Nephron (organoid): ENCODE measurements at regions not wholly inside any gene's neighbourhood (a gene's known extent, or its start where the extent isn't known, plus 50 kb on each side); places are given as distances from the start of the nearest gene placed in this dataset.

Source experiments
- H3K27ac Mint-ChIP-seq, 3 experiments: 2 replicates each; pipeline ENCODE4 v1.8.0; 2020; ENCODE audit warnings: mixed read lengths in 3 of 3, mild to moderate bottlenecking in 2 of 3, moderate library complexity in 1 of 3
- H3K27me3 Mint-ChIP-seq: 2 replicates; pipeline ENCODE4 v1.8.0; 2021; ENCODE audit warnings: low read depth, mild to moderate bottlenecking, moderate library complexity, mixed read lengths
- H3K36me3 Mint-ChIP-seq: 2 replicates; pipeline ENCODE4 v1.8.0; 2020; ENCODE audit warnings: low read depth, mixed read lengths
- H3K4me1 Mint-ChIP-seq: 2 replicates; pipeline ENCODE4 v1.8.0; 2020; ENCODE audit warnings: mixed read lengths
- H3K4me3 Mint-ChIP-seq, 3 experiments: 2 replicates each; pipeline ENCODE4 v1.8.0; 2020; ENCODE audit warnings: mild to moderate bottlenecking in 3 of 3, mixed read lengths in 3 of 3, moderate library complexity in 2 of 3
- H3K9me3 Mint-ChIP-seq: 2 replicates; pipeline ENCODE4 v1.8.0; 2020; ENCODE audit warnings: mixed read lengths
- CTCF ChIP-seq, 3 experiments: fragments of 200-600 bp; sonication (generic); IDR thresholded peaks; one replicate each; pipeline ENCODE4 v1.5.0; 2021; ENCODE audit warnings: antibody characterized with exemption in 3 of 3; ENCODE audit not compliant: unreplicated experiment in 3 of 3

GRCh38 chr7:67602246-67602887 is 605.7 kb downstream of the TYW1 start:
- H3K27me3 Mint-ChIP-seq: peaks cover 21% of the 10 kb centered on the region
- no peaks in the 10 kb centered on the region for H3K36me3 Mint-ChIP-seq
- TF ChIP-seq CTCF (IDR thresholded peaks at IDR 0.05; ENCODE audit: unreplicated experiment in 3 of 3): no peak
- H3K4me3 Mint-ChIP-seq: no peak overlapping the region
- H3K27ac Mint-ChIP-seq: no peak overlapping the region
- peaks cover 4% of the 10 kb centered on the region for H3K9me3 Mint-ChIP-seq
- peaks cover 19% of the 10 kb centered on the region for H3K4me1 Mint-ChIP-seq

GRCh38 chr7:67604461-67605386 is 608.1 kb downstream of the TYW1 start:
- H3K9me3 Mint-ChIP-seq: peaks cover 4% of the 10 kb centered on the region
- H3K4me1 Mint-ChIP-seq: peaks cover 19% of the 10 kb centered on the region
- H3K4me3 Mint-ChIP-seq: no peak overlapping the region
- no peak for TF ChIP-seq CTCF (IDR thresholded peaks at IDR 0.05; ENCODE audit: unreplicated experiment in 3 of 3)
- peaks cover 24% of the 10 kb centered on the region for H3K27me3 Mint-ChIP-seq
- H3K27ac Mint-ChIP-seq: peak overlapping the region; percentile 7 to 33 (median 10)
- H3K36me3 Mint-ChIP-seq: no peaks in the 10 kb centered on the region

- peaks cover 12% of the 10 kb centered on the region for H3K9me3 Mint-ChIP-seq
- H3K36me3 Mint-ChIP-seq: no peaks in the 10 kb centered on the region
- peak in 2 of 3 experiments; percentile 7 to 16 for TF ChIP-seq CTCF (IDR thresholded peaks at IDR 0.05; ENCODE audit: unreplicated experiment in 3 of 3)
- no peak overlapping the region for H3K4me3 Mint-ChIP-seq
- H3K27me3 Mint-ChIP-seq: peaks cover 22% of the 10 kb centered on the region
- H3K4me1 Mint-ChIP-seq: peaks cover 13% of the 10 kb centered on the region
- H3K27ac Mint-ChIP-seq: no peak overlapping the region
Measured at GRCh38 chr7:67608806-67609205, 612.2 kb downstream of the TYW1 start.

- Mint-ChIP-seq H3K4me1 (no peaks in the 10 kb centered on the region), H3K9me3 (peaks cover 16% of the 10 kb centered on the region), H3K36me3 (no peaks in the 10 kb centered on the region)
Measured at GRCh38 chr7:67610897-67611296, 614.3 kb downstream of the TYW1 start.

GRCh38 chr7:67614843-67615242 is 618.2 kb downstream of the TYW1 start:
- no peak overlapping the region for H3K4me3 Mint-ChIP-seq
- no peak overlapping the region for H3K27ac Mint-ChIP-seq
- H3K9me3 Mint-ChIP-seq: peaks cover 16% of the 10 kb centered on the region
- H3K27me3 Mint-ChIP-seq: peaks cover 21% of the 10 kb centered on the region
- H3K36me3 Mint-ChIP-seq: no peaks in the 10 kb centered on the region
- no peak for TF ChIP-seq CTCF (IDR thresholded peaks at IDR 0.05; ENCODE audit: unreplicated experiment in 3 of 3)
- peaks cover 13% of the 10 kb centered on the region for H3K4me1 Mint-ChIP-seq

More at GRCh38 chr7:67610897-67611296, 614.3 kb downstream of the TYW1 start:
- TF ChIP-seq CTCF (IDR thresholded peaks at IDR 0.05; ENCODE audit: unreplicated experiment in 3 of 3): no peak
- no peak overlapping the region for H3K27ac Mint-ChIP-seq
- H3K27me3 Mint-ChIP-seq: peaks cover 17% of the 10 kb centered on the region
- H3K4me3 Mint-ChIP-seq: no peak overlapping the region
